ENCODE measurements at regions not wholly inside any gene's neighbourhood (a gene's known extent, or its start where the extent isn't known, plus 50 kb on each side); places are given as distances from the start of the nearest gene placed in this dataset.

- no peak for TF ChIP-seq POLR2A (IDR thresholded peaks at IDR 0.05; ENCODE audit: low read depth, low read length)
- TF ChIP-seq POLR2AphosphoS5 (IDR thresholded peaks at IDR 0.05; ENCODE audit: low read depth, low read length), result no peak
- TF ChIP-seq SPI1 (IDR thresholded peaks at IDR 0.05; ENCODE audit: low read depth, low read length), result no peak
- TF ChIP-seq TAF1 (IDR thresholded peaks at IDR 0.05; ENCODE audit: low read depth, low read length), result no peak
- no peak for TF ChIP-seq POU2F2 (IDR thresholded peaks at IDR 0.05; ENCODE audit: low read depth, low read length)
- TF ChIP-seq PAX5 (IDR thresholded peaks at IDR 0.05; ENCODE audit: insufficient read depth, low read length, severe bottlenecking), result no peak
These were observed 895.2 kb downstream of the TRIB2 start for GRCh38 chr2:13611939-13612338.
